ENCODE measurements at regions not wholly inside any gene's neighbourhood (a gene's known extent, or its start where the extent isn't known, plus 50 kb on each side); places are given as distances from the start of the nearest gene placed in this dataset.

- no peak for DNase-seq (ENCODE audit: low read depth)
These were observed 123.9 kb upstream of the ZMIZ1 start for GRCh38 chr10:78944723-78945312.

- DNase-seq (ENCODE audit: low read depth), result no peak
These were observed 122.9 kb upstream of the ZMIZ1 start for GRCh38 chr10:78945838-78946237.

GRCh38 chr10:78947226-78947625 is 121.5 kb upstream of the ZMIZ1 start:
- DNase-seq (ENCODE audit: low read depth), result no peak

- DNase-seq (ENCODE audit: low read depth), result no peak
These were observed 121.0 kb upstream of the ZMIZ1 start for GRCh38 chr10:78947733-78948132.

- DNase-seq (ENCODE audit: low read depth), result no peak
These were observed 120.1 kb upstream of the ZMIZ1 start for GRCh38 chr10:78948621-78949030.

GRCh38 chr10:78950656-78951587 is 117.8 kb upstream of the ZMIZ1 start:
- no peak for DNase-seq (ENCODE audit: low read depth)

- DNase-seq (ENCODE audit: low read depth), result no peak
These were observed 116.7 kb upstream of the ZMIZ1 start for GRCh38 chr10:78952030-78952429.

- no peak for DNase-seq (ENCODE audit: low read depth)
These were observed 116.1 kb upstream of the ZMIZ1 start for GRCh38 chr10:78952686-78953085.

- DNase-seq (ENCODE audit: low read depth), result no peak
These were observed 115.5 kb upstream of the ZMIZ1 start for GRCh38 chr10:78953113-78953798.

GRCh38 chr10:78953799-78954297 is 114.9 kb upstream of the ZMIZ1 start:
- no peak for DNase-seq (ENCODE audit: low read depth)

GRCh38 chr10:78954689-78955088 is 114.1 kb upstream of the ZMIZ1 start:
- DNase-seq (ENCODE audit: low read depth), result no peak

- DNase-seq (ENCODE audit: low read depth), result no peak
These were observed 113.6 kb upstream of the ZMIZ1 start for GRCh38 chr10:78955206-78955605.

GRCh38 chr10:78956391-78956790 is 112.4 kb upstream of the ZMIZ1 start:
- DNase-seq (ENCODE audit: low read depth), result no peak

- DNase-seq (ENCODE audit: low read depth), result no peak
These were observed 111.2 kb upstream of the ZMIZ1 start for GRCh38 chr10:78957471-78958039.

GRCh38 chr10:78959217-78959923 is 109.4 kb upstream of the ZMIZ1 start:
- DNase-seq (ENCODE audit: low read depth), result no peak

GRCh38 chr10:78959924-78960285 is 108.9 kb upstream of the ZMIZ1 start:
- no peak for DNase-seq (ENCODE audit: low read depth)

GRCh38 chr10:78960316-78960800 is 108.4 kb upstream of the ZMIZ1 start:
- DNase-seq (ENCODE audit: low read depth), result no peak

- no peak for DNase-seq (ENCODE audit: low read depth)
These were observed 107.0 kb upstream of the ZMIZ1 start for GRCh38 chr10:78961760-78962159.

GRCh38 chr10:78963074-78964034 is 105.4 kb upstream of the ZMIZ1 start:
- DNase-seq (ENCODE audit: low read depth), result no peak

GRCh38 chr10:78964274-78964951 is 104.4 kb upstream of the ZMIZ1 start:
- no peak for DNase-seq (ENCODE audit: low read depth)

Data from activated T-cell treated with anti-CD3 and anti-CD28 coated beads for 24 hours (primary cell).